BLaER1 treated with 17β-estradiol and CSF1 and Interleukin-3, amounts not matched to agents 10 nM and 100 nM (cell line): ENCODE measurements at regions not wholly inside any gene's neighbourhood (a gene's known extent, or its start where the extent isn't known, plus 50 kb on each side); places are given as distances from the start of the nearest gene placed in this dataset.
"Not testable (repeated sequence)": the region's sequence is repeated elsewhere in the genome, so short reads cannot be mapped to it uniquely, and the experiment has no call there.

Source experiments
- H3K27ac ChIP-seq, 11 experiments: shearing (Covaris generic); formaldehyde crosslinking; 2 replicates each; pipeline ENCODE4 v1.8.1; 2022
- H3K27me3 ChIP-seq, 11 experiments: shearing (Covaris generic); formaldehyde crosslinking; 2 replicates each; pipeline ENCODE4 v1.8.1; 2022
- H3K36me3 ChIP-seq, 11 experiments: shearing (Covaris generic); formaldehyde crosslinking; 2 replicates each; pipeline ENCODE4 v1.8.1; 2022
- H3K4me1 ChIP-seq, 10 experiments: shearing (Covaris generic); formaldehyde crosslinking; 2 replicates each; pipeline ENCODE4 v1.8.1; 2022
- H3K4me2 ChIP-seq, 11 experiments: shearing (Covaris generic); formaldehyde crosslinking; 2 replicates each; pipeline ENCODE4 v1.8.1; 2022
- H3K4me3 ChIP-seq, 10 experiments: shearing (Covaris generic); formaldehyde crosslinking; 2 replicates each; pipeline ENCODE4 v1.8.1; 2022
- H3K9ac ChIP-seq, 11 experiments: shearing (Covaris generic); formaldehyde crosslinking; 2 replicates each; pipeline ENCODE4 v1.8.1; 2022
- H3K9me3 ChIP-seq, 11 experiments: shearing (Covaris generic); formaldehyde crosslinking; replicated peaks in 1 of 11; 2 replicates each; pipeline ENCODE4 v1.8.1; 2022
- H4K20me1 ChIP-seq, 11 experiments: shearing (Covaris generic); formaldehyde crosslinking; 2 replicates each; pipeline ENCODE4 v1.8.1; 2022
- Cebpa-rat ChIP-seq, 11 experiments: shearing (Covaris generic); IDR thresholded peaks; 2 replicates each; pipeline ENCODE4 v1.8.1; 2022

DNA sequence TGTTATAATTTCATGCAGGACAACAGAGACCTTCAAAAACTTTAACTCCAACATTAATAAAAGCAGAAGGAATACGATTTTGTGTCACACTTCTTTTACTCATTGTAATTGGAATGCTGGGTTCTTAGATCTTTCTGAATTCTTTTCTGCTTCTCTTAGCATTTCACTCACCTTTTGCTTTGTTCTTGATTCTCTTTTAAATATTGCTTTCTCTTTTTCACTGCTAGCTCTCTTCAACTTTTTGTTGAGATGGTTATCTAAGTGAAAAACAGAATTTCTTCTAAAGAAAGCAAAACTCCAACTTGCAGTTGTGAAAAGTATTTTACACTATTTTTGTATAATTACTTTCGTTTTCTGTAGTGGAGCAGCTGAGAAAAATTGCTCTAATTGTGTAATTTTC lies 212.6 kb upstream of the KIF2A start:
- peak overlapping the region in 1 of 11 experiments; percentile 22; a peak in 2 of 22 replicates for H3K9ac ChIP-seq

GRCh38 chr5:62093976-62094375 lies 212.0 kb upstream of the KIF2A start:
- H3K27ac ChIP-seq: no peak overlapping the region
- H3K9me3 ChIP-seq: peaks cover 0 to 10% (median 6%) of the 10 kb centered on the region in 11 experiments; a peak in 10 of 22 replicates
- TF ChIP-seq Cebpa-rat (IDR thresholded peaks at IDR 0.05): no peak
- no peaks in the 10 kb centered on the region for H4K20me1 ChIP-seq
- no peak overlapping the region for H3K4me3 ChIP-seq
- no peaks in the 10 kb centered on the region for H3K36me3 ChIP-seq
- no peaks in the 10 kb centered on the region for H3K27me3 ChIP-seq
- H3K4me1 ChIP-seq: peaks cover 0 to 13% (median 3%) of the 10 kb centered on the region in 10 experiments; a peak in 7 of 20 replicates
- peak overlapping the region; percentile 15 to 55 (median 36); a peak in 18 of 22 replicates for H3K4me2 ChIP-seq
- H3K9ac ChIP-seq: peak overlapping the region in 1 of 11 experiments; percentile 22; a peak in 2 of 22 replicates

More for the DNA sequence above, 212.6 kb upstream of the KIF2A start:
- no peak for TF ChIP-seq Cebpa-rat (IDR thresholded peaks at IDR 0.05)
- Histone ChIP-seq H3K4me3 (no peak overlapping the region), H3K4me1 (peaks cover 0 to 13% (median 3%) of the 10 kb centered on the region in 10 experiments; a peak in 7 of 20 replicates), H3K27me3 (no peaks in the 10 kb centered on the region), H3K36me3 (no peaks in the 10 kb centered on the region), H3K27ac (no peak overlapping the region), H3K9me3 (peaks cover 0 to 10% (median 6%) of the 10 kb centered on the region in 11 experiments; a peak in 10 of 22 replicates), H4K20me1 (no peaks in the 10 kb centered on the region), H3K4me2 (peak overlapping the region in 9 of 11 experiments; percentile 15 to 55 (median 40); a peak in 15 of 22 replicates)

GRCh38 chr5:62097361-62097760 lies 208.6 kb upstream of the KIF2A start:
- Histone ChIP-seq H3K4me2 (no peak overlapping the region), H3K9me3 (no peaks in the 10 kb centered on the region), H3K4me3 (no peak overlapping the region), H3K36me3 (no peaks in the 10 kb centered on the region), H3K27ac (no peak overlapping the region), H3K9ac (no peak overlapping the region), H3K4me1 (peaks cover 0 to 13% (median 3%) of the 10 kb centered on the region in 10 experiments; a peak in 7 of 20 replicates), H4K20me1 (no peaks in the 10 kb centered on the region), H3K27me3 (no peaks in the 10 kb centered on the region)
- no peak for TF ChIP-seq Cebpa-rat (IDR thresholded peaks at IDR 0.05)

DNA sequence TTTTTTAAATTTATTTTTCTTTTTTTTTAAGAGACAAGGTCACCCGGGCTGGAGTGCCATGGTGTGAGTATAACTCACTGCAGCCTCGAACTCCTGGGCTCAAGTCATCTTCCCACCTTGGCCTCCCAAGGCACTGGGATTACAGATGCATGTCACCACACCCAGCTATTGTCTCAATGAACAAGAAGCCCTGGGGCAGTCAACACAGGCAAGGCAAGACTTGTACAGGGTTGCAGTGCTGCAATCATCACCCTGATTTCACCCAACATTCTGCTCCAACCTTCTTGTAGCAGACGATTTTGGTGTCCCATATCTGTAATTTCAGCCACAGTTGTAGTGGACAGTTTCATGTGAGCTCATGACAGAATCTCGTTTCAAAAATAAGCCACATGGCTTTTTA lies 205.8 kb upstream of the KIF2A start:
- H3K27me3 ChIP-seq: no peaks in the 10 kb centered on the region
- no peaks in the 10 kb centered on the region for H4K20me1 ChIP-seq
- no peaks in the 10 kb centered on the region for H3K36me3 ChIP-seq
- H3K9ac ChIP-seq: no peak overlapping the region
- no peak overlapping the region for H3K27ac ChIP-seq
- H3K4me1 ChIP-seq: peaks cover 0 to 6% (median 0%) of the 10 kb centered on the region in 10 experiments; a peak in 2 of 20 replicates
- no peak for TF ChIP-seq Cebpa-rat (IDR thresholded peaks at IDR 0.05)
- peaks cover 0 to 19% (median 13%) of the 10 kb centered on the region in 11 experiments; a peak in 14 of 22 replicates for H3K9me3 ChIP-seq
- H3K4me2 ChIP-seq: no peak overlapping the region
- H3K4me3 ChIP-seq: no peak overlapping the region

DNA sequence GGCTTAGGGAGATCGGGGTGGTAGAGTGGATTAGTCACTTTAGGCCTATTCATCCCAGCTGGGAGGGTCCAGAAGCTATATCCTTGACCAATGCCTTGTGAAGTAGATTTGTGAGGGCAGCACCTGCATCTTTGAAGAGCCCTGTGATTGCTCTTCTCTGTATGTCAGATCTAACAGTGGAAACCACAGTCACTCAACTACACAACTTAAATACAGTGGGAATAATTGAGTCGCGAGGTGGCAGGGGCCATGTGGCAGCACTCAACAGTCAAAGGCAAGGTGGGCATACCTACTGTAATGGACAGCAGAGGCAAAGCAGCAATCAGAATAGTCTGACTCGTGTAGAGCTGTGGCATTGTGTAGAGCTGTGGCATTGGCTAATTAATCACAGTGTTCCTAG lies 202.1 kb upstream of the KIF2A start:
- not testable (repeated sequence) for H3K27me3 ChIP-seq, H4K20me1 ChIP-seq, H3K36me3 ChIP-seq, H3K4me2 ChIP-seq, H3K4me1 ChIP-seq, H3K4me3 ChIP-seq, H3K27ac ChIP-seq, H3K9ac ChIP-seq
- H3K9me3 ChIP-seq: peaks cover 0 to 19% (median 13%) of the 10 kb centered on the region in 11 experiments; a peak in 14 of 22 replicates

DNA sequence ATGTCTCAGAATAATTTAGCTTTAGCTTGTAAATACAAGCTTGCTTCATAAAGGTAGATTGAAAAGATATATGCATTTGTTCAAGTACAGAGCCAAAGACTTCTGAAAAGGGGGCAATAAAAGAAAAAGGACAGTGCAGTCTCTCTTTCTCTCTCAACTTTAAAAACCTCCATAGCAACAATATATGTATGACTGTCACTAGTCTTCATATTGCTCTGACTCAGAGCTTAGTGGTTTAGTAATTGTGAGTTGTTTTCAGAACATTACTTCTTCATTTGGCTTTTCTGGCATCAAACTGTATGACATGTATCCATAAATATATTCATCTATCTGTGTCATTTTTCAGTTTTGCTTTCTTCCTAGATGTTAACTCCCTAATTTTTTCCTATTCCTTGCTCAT lies 194.6 kb upstream of the KIF2A start:
- H3K27ac ChIP-seq: no peak overlapping the region
- H3K9ac ChIP-seq: no peak overlapping the region
- H3K4me1 ChIP-seq: no peaks in the 10 kb centered on the region
- H3K36me3 ChIP-seq: no peaks in the 10 kb centered on the region
- no peaks in the 10 kb centered on the region for H3K9me3 ChIP-seq
- no peak overlapping the region for H3K4me2 ChIP-seq
- H3K4me3 ChIP-seq: no peak overlapping the region
- TF ChIP-seq Cebpa-rat (IDR thresholded peaks at IDR 0.05): no peak
- H4K20me1 ChIP-seq: no peaks in the 10 kb centered on the region
- no peaks in the 10 kb centered on the region for H3K27me3 ChIP-seq

DNA sequence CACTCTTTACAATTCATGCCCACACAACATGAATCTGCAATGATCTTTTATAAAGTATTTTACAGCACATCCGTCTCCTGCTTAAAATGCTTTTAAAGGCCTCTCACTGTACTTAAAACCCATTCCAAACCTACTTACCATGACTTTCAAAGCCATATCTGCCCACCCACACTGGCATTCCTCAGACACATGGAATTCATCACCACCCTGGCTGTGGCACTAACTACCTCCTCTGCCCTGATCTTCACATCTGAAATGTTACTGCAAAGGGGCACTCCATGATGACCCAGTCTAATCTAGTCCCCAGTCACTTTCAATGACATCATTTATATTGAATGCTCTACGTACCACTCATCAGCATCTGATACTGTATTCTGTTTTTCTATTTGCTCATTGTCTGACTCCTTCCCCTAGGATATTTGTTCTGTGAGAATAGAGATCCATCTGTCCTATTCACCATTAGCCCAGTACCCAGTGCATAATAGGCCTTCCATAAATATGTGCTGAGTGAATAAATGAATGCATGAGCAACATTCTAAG lies 193.2 kb upstream of the KIF2A start:
- Histone ChIP-seq H3K9ac (no peak overlapping the region), H3K4me3 (no peak overlapping the region), H3K27me3 (no peaks in the 10 kb centered on the region), H3K36me3 (no peaks in the 10 kb centered on the region), H4K20me1 (no peaks in the 10 kb centered on the region), H3K9me3 (no peaks in the 10 kb centered on the region), H3K4me2 (no peak overlapping the region), H3K27ac (no peak overlapping the region), H3K4me1 (no peaks in the 10 kb centered on the region)
- TF ChIP-seq Cebpa-rat (IDR thresholded peaks at IDR 0.05): no peak

GRCh38 chr5:62115014-62115413 lies 191.0 kb upstream of the KIF2A start:
- Histone ChIP-seq H3K27ac (no peak overlapping the region), H3K9me3 (peaks cover 0 to 5% (median 0%) of the 10 kb centered on the region in 11 experiments; a peak in 1 of 22 replicates), H3K4me1 (no peaks in the 10 kb centered on the region), H3K27me3 (no peaks in the 10 kb centered on the region), H3K9ac (no peak overlapping the region), H3K4me3 (no peak overlapping the region), H4K20me1 (no peaks in the 10 kb centered on the region), H3K4me2 (no peak overlapping the region), H3K36me3 (no peaks in the 10 kb centered on the region)
- TF ChIP-seq Cebpa-rat (IDR thresholded peaks at IDR 0.05): no peak

GRCh38 chr5:62124266-62124665 lies 181.7 kb upstream of the KIF2A start:
- H3K36me3 ChIP-seq: no peaks in the 10 kb centered on the region
- no peaks in the 10 kb centered on the region for H3K27me3 ChIP-seq
- H4K20me1 ChIP-seq: no peaks in the 10 kb centered on the region
- no peak for TF ChIP-seq Cebpa-rat (IDR thresholded peaks at IDR 0.05)
- H3K9ac ChIP-seq: no peak overlapping the region
- peaks cover 0 to 5% (median 0%) of the 10 kb centered on the region in 11 experiments; a peak in 1 of 22 replicates for H3K9me3 ChIP-seq
- H3K4me3 ChIP-seq: no peak overlapping the region
- H3K4me2 ChIP-seq: no peak overlapping the region
- H3K4me1 ChIP-seq: peaks cover 0 to 7% (median 0%) of the 10 kb centered on the region in 10 experiments; a peak in 3 of 20 replicates
- no peak overlapping the region for H3K27ac ChIP-seq

DNA sequence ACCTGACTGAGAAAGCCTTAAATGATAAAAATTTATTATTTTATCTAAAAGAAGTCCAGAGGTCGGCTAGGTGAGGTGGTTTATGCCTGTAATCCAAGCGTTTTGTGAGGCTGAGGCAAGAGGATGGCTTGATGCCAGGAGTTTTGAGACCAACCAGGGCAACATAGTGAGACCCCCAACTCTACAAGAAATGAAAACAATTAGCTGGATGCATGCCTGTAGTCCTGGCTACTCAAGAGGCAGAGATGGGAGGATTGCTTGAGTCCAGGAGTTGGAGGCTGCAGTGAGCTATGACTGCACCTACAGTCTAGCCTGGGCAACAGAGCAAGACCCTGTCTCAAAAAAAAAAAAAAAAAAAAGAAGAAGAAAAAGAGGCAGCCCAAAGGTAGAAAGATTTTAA lies 179.9 kb upstream of the KIF2A start:
- Histone ChIP-seq H3K4me2 (no peak overlapping the region), H3K4me3 (no peak overlapping the region), H3K9ac (no peak overlapping the region), H3K9me3 (no peaks in the 10 kb centered on the region), H3K27me3 (no peaks in the 10 kb centered on the region), H3K4me1 (peaks cover 0 to 7% (median 0%) of the 10 kb centered on the region in 10 experiments; a peak in 3 of 20 replicates), H4K20me1 (no peaks in the 10 kb centered on the region), H3K27ac (no peak overlapping the region), H3K36me3 (no peaks in the 10 kb centered on the region)
- no peak for TF ChIP-seq Cebpa-rat (IDR thresholded peaks at IDR 0.05)
